GM23338 (cell line): ENCODE measurements at regions not wholly inside any gene's neighbourhood (a gene's known extent, or its start where the extent isn't known, plus 50 kb on each side); places are given as distances from the start of the nearest gene placed in this dataset.

Experiments used
- ATAC-seq: fragments of 200-7000 bp; cut with Tn5 transposase; 3 replicates; pipeline ENCODE4 v1.9.1; 2020
- DNase-seq: peaks from one replicate; pipeline ENCODE4 v3.0.0-alpha.2; 2015; ENCODE audit warnings: low spot score
- H2AFZ ChIP-seq: fragments of 200-600 bp; sonication (generic); 2 replicates; pipeline ENCODE4 v1.8.0; 2016; ENCODE audit warnings: antibody characterized with exemption, mild to moderate bottlenecking, moderate library complexity
- H3F3A ChIP-seq: fragments of 200-600 bp; sonication (generic); replicated peaks from 2 replicates; pipeline ENCODE4 v1.8.0; 2017; ENCODE audit warnings: antibody characterized with exemption, mixed run types, low read depth
- H3K27ac ChIP-seq: fragments of 200-600 bp; sonication (generic); 2 replicates; pipeline ENCODE4 v1.6.1; 2016; ENCODE audit warnings: low read depth
- H3K27me3 ChIP-seq: fragments of 200-600 bp; sonication (generic); 2 replicates; pipeline ENCODE4 v1.8.0; 2016; ENCODE audit warnings: mild to moderate bottlenecking, mixed run types, moderate library complexity; ENCODE audit not compliant: insufficient read depth
- H3K36me3 ChIP-seq: fragments of 200-600 bp; sonication (generic); 2 replicates; pipeline ENCODE4 v1.8.0; 2016; ENCODE audit warnings: mild to moderate bottlenecking; ENCODE audit not compliant: insufficient read depth
- H3K4me1 ChIP-seq: fragments of 200-600 bp; sonication (generic); 2 replicates; pipeline ENCODE4 v1.8.0; 2016; ENCODE audit warnings: mild to moderate bottlenecking, moderate library complexity; ENCODE audit not compliant: insufficient read depth
- H3K4me2 ChIP-seq: fragments of 200-600 bp; sonication (generic); 2 replicates; pipeline ENCODE4 v1.7.1; 2017; ENCODE audit warnings: mixed run types
- H3K4me3 ChIP-seq: fragments of 200-600 bp; sonication (generic); 2 replicates; pipeline ENCODE4 v1.6.1; 2016; ENCODE audit warnings: mixed run types
- H3K79me2 ChIP-seq: fragments of 200-600 bp; sonication (generic); replicated peaks from 2 replicates; pipeline ENCODE4 v1.8.0; 2017; ENCODE audit warnings: mild to moderate bottlenecking; ENCODE audit not compliant: insufficient read depth
- H3K9me2 ChIP-seq: fragments of 200-600 bp; sonication (generic); 2 replicates; pipeline ENCODE4 v1.8.0; 2017; ENCODE audit not compliant: insufficient read depth
- H4K20me1 ChIP-seq: fragments of 200-600 bp; sonication (generic); replicated peaks from 2 replicates; pipeline ENCODE4 v1.8.0; 2017; ENCODE audit warnings: mild to moderate bottlenecking; ENCODE audit not compliant: insufficient read depth
- H3K27ac Mint-ChIP-seq: 2 replicates; pipeline ENCODE4 v1.8.0; 2020; ENCODE audit warnings: inconsistent platforms, mild to moderate bottlenecking, moderate library complexity, mixed read lengths
- H3K27me3 Mint-ChIP-seq: 3 replicates; pipeline ENCODE4 v1.8.0; 2022; ENCODE audit warnings: low read depth, mild to moderate bottlenecking, moderate library complexity, mixed read lengths, inconsistent platforms; ENCODE audit not compliant: insufficient read depth, poor library complexity
- H3K36me3 Mint-ChIP-seq: 3 replicates; pipeline ENCODE4 v1.8.0; 2021; ENCODE audit warnings: low read depth, mild to moderate bottlenecking, inconsistent platforms, moderate library complexity, mixed read lengths
- H3K4me1 Mint-ChIP-seq: 3 replicates; pipeline ENCODE4 v1.8.0; 2020; ENCODE audit warnings: mild to moderate bottlenecking, inconsistent platforms, mixed read lengths
- H3K4me3 Mint-ChIP-seq: 3 replicates; pipeline ENCODE4 v1.8.0; 2021; ENCODE audit warnings: moderate library complexity, mild to moderate bottlenecking, inconsistent platforms, mixed read lengths
- H3K9me3 Mint-ChIP-seq: 3 replicates; pipeline ENCODE4 v1.8.0; 2020; ENCODE audit warnings: moderate library complexity, mild to moderate bottlenecking, inconsistent platforms, mixed read lengths
- CREB1 ChIP-seq: fragments of 250-450 bp; sonication (Bioruptor Pico); IDR thresholded peaks from 2 replicates; pipeline ENCODE4 v1.5.0; 2020; ENCODE audit warnings: low read depth, mild to moderate bottlenecking, moderate library complexity
- CTCF ChIP-seq, 2 experiments: fragments of 200-600 bp in 1 of 2; sonication (generic) in 1 of 2; conservative IDR thresholded peaks; 2 replicates each; pipeline versions ENCODE4 v1.5.1 to v1.6.1; 2016 to 2017; ENCODE audit warnings: antibody characterized with exemption in 2 of 2, low read depth in 2 of 2, mild to moderate bottlenecking in 2 of 2, moderate library complexity in 1 of 2
- EZH2 ChIP-seq: fragments of 200-600 bp; sonication (generic); IDR thresholded peaks from one replicate; pipeline ENCODE4 v1.8.0; 2017; ENCODE audit warnings: antibody characterized with exemption, mild to moderate bottlenecking, low read depth; ENCODE audit not compliant: unreplicated experiment
- JUNB ChIP-seq: IDR thresholded peaks from one replicate; pipeline ENCODE4 v1.6.1; 2016; ENCODE audit warnings: antibody characterized with exemption; ENCODE audit not compliant: unreplicated experiment
- POLR2AphosphoS5 ChIP-seq: IDR thresholded peaks from 2 replicates; pipeline ENCODE4 v1.6.1; 2016; ENCODE audit warnings: antibody characterized with exemption, low read depth
- STAT1 ChIP-seq: IDR thresholded peaks from one replicate; pipeline ENCODE4 v1.6.1; 2016; ENCODE audit warnings: antibody characterized with exemption; ENCODE audit not compliant: unreplicated experiment
- ZNF114 ChIP-seq: fragments of 250-450 bp; sonication (Bioruptor Pico); IDR thresholded peaks from 2 replicates; pipeline ENCODE4 v1.5.0; 2020; ENCODE audit warnings: mild to moderate bottlenecking, moderate library complexity
- ZNF331 ChIP-seq: fragments of 250-450 bp; sonication (Bioruptor Pico); IDR thresholded peaks from 2 replicates; pipeline ENCODE4 v1.5.0; 2020; ENCODE audit warnings: low read depth, mild to moderate bottlenecking, moderate library complexity
- TF ChIP-seq, protein P1 (sequence below): IDR thresholded peaks from one replicate; pipeline ENCODE4 v1.6.1; 2018; ENCODE audit warnings: antibody characterized with exemption; ENCODE audit not compliant: unreplicated experiment
- TF ChIP-seq, protein P2 (sequence below): IDR thresholded peaks from 2 replicates; pipeline ENCODE4 v1.6.1; 2016; ENCODE audit warnings: antibody characterized with exemption

DNA sequence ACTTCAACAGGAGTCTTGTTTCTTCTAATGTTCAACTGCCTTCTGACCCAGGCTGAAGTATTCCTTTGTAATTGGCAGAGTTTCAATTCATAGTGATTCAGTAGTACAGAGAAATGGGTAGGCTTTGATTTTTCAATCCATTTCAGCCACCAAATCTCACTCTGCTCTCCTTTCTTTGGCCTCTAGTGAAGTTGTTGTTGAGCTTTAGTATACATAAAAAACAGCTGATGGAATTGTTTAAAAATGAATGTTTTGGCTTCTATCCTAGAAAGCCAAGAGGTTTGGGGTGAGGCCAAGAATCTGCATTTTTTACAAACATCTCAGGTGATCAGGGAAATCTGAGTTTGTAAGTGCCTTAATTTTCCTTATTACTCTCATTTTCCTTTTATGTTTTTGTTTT lies 182.9 kb upstream of the MAP1B start:
- Mint-ChIP-seq H3K9me3 (no peaks in the 10 kb centered on the region), H3K4me3 (no peak overlapping the region), H3K36me3 (no peaks in the 10 kb centered on the region; the same call in 2 of the 3 replicates), H3K4me1 (peaks cover 13% of the 10 kb centered on the region), H3K27me3 (peaks cover 3% of the 10 kb centered on the region), H3K27ac (no peak overlapping the region)
- Histone ChIP-seq H3K36me3 (no peaks in the 10 kb centered on the region), H2AFZ (no peak overlapping the region; the same call in 1 of the 2 replicates), H3K4me3 (no peak overlapping the region), H3K27me3 (no peaks in the 10 kb centered on the region), H3F3A (no peaks in the 10 kb centered on the region), H3K4me2 (no peak overlapping the region), H3K4me1 (peaks cover 9% of the 10 kb centered on the region), H3K79me2 (no peaks in the 10 kb centered on the region), H4K20me1 (no peaks in the 10 kb centered on the region), H3K9me2 (peaks cover 8% of the 10 kb centered on the region; the same call in 1 of the 2 replicates), H3K27ac (no peak overlapping the region)
- ATAC-seq (no peak), DNase-seq (no peak)
- TF ChIP-seq, protein P1, sequence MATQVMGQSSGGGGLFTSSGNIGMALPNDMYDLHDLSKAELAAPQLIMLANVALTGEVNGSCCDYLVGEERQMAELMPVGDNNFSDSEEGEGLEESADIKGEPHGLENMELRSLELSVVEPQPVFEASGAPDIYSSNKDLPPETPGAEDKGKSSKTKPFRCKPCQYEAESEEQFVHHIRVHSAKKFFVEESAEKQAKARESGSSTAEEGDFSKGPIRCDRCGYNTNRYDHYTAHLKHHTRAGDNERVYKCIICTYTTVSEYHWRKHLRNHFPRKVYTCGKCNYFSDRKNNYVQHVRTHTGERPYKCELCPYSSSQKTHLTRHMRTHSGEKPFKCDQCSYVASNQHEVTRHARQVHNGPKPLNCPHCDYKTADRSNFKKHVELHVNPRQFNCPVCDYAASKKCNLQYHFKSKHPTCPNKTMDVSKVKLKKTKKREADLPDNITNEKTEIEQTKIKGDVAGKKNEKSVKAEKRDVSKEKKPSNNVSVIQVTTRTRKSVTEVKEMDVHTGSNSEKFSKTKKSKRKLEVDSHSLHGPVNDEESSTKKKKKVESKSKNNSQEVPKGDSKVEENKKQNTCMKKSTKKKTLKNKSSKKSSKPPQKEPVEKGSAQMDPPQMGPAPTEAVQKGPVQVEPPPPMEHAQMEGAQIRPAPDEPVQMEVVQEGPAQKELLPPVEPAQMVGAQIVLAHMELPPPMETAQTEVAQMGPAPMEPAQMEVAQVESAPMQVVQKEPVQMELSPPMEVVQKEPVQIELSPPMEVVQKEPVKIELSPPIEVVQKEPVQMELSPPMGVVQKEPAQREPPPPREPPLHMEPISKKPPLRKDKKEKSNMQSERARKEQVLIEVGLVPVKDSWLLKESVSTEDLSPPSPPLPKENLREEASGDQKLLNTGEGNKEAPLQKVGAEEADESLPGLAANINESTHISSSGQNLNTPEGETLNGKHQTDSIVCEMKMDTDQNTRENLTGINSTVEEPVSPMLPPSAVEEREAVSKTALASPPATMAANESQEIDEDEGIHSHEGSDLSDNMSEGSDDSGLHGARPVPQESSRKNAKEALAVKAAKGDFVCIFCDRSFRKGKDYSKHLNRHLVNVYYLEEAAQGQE = no peak
- TF ChIP-seq POLR2AphosphoS5 (no peak), CREB1 (CRISPR knock-in tag) (no peak), ZNF114 (CRISPR knock-in tag) (no peak), ZNF331 (CRISPR knock-in tag) (no peak)

DNA sequence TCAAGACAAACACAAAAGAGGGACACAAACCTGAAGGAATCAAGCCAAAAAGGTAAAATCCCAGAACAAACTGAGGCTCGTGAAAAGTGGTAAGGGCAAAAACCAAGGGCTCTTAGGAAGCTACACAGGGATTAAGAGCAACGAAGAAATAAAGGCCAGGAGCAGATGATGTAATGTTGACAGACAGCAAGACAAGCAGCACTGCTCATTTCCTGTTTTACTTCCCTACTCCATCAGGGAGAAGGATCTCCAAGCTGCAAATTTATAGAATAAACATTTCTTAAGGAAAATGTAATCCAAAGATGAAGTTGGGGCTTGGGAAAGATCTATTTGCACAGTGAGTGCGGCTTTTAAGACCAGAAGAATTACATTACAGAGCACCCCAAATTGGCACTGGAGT lies 182.3 kb upstream of the MAP1B start:
- no peak overlapping the region for H3K27ac ChIP-seq
- no peaks in the 10 kb centered on the region for H3K79me2 ChIP-seq
- Mint-ChIP-seq H3K4me1 (peaks cover 19% of the 10 kb centered on the region), H3K36me3 (no peaks in the 10 kb centered on the region; the same call in 2 of the 3 replicates), H3K27ac (no peak overlapping the region), H3K9me3 (no peaks in the 10 kb centered on the region), H3K27me3 (peaks cover 2% of the 10 kb centered on the region), H3K4me3 (no peak overlapping the region)
- no peak overlapping the region for H3K4me2 ChIP-seq
- H3K27me3 ChIP-seq = no peaks in the 10 kb centered on the region
- ATAC-seq (no peak), DNase-seq (no peak)
- peaks cover 8% of the 10 kb centered on the region; the same call in 1 of the 2 replicates for H3K9me2 ChIP-seq
- H4K20me1 ChIP-seq = no peaks in the 10 kb centered on the region
- H3F3A ChIP-seq = no peaks in the 10 kb centered on the region
- no peaks in the 10 kb centered on the region for H3K36me3 ChIP-seq
- no peak overlapping the region for H3K4me3 ChIP-seq
- H3K4me1 ChIP-seq = peaks cover 12% of the 10 kb centered on the region
- H2AFZ ChIP-seq = peak overlapping the region; percentile 69
- TF ChIP-seq, protein P1 = no peak
- TF ChIP-seq POLR2AphosphoS5 (no peak), STAT1 (no peak), EZH2 (no peak), JUNB (no peak), CTCF (conservative IDR thresholded peaks at IDR 0.05; ENCODE audit: low read depth in 2 of 2) (no peak)
- TF ChIP-seq, protein P2, sequence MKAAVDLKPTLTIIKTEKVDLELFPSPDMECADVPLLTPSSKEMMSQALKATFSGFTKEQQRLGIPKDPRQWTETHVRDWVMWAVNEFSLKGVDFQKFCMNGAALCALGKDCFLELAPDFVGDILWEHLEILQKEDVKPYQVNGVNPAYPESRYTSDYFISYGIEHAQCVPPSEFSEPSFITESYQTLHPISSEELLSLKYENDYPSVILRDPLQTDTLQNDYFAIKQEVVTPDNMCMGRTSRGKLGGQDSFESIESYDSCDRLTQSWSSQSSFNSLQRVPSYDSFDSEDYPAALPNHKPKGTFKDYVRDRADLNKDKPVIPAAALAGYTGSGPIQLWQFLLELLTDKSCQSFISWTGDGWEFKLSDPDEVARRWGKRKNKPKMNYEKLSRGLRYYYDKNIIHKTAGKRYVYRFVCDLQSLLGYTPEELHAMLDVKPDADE = no peak
